Keratinocyte (primary cell): ENCODE measurements at regions not wholly inside any gene's neighbourhood (a gene's known extent, or its start where the extent isn't known, plus 50 kb on each side); places are given as distances from the start of the nearest gene placed in this dataset.

ENCODE experiments used
- DNase-seq: peaks from one replicate; pipeline ENCODE4 v3.0.0-alpha.2; 2011; ENCODE audit warnings: low read depth, missing footprints, low spot score
- FAIRE-seq: peaks from 2 replicates; lab custom pipeline; 2011; peaks lifted over from hg19 to GRCh38; lab: Jason Lieb, UNC
- H2AFZ ChIP-seq: 2 replicates; pipeline ENCODE4 v1.6.0; 2012; ENCODE audit warnings: low read length, control low read depth, inconsistent platforms; ENCODE audit not compliant: control insufficient read depth
- H3K27ac ChIP-seq: 2 replicates; pipeline ENCODE4 v1.5.1; 2011; ENCODE audit warnings: low read length; ENCODE audit not compliant: control insufficient read depth, insufficient read depth
- H3K27me3 ChIP-seq: 3 replicates; pipeline ENCODE4 v1.6.0; 2011; ENCODE audit warnings: low read length; ENCODE audit not compliant: control insufficient read depth, insufficient read depth; ENCODE audit errors: extremely low read depth
- H3K36me3 ChIP-seq, 2 experiments: 2 replicates in 1 of 2; 3 replicates in 1 of 2; pipeline ENCODE4 v1.5.1; 2011; ENCODE audit warnings: low read length in 2 of 2, mild to moderate bottlenecking in 1 of 2; ENCODE audit not compliant: control insufficient read depth in 2 of 2, insufficient read depth in 2 of 2; ENCODE audit errors: extremely low read depth in 1 of 2
- H3K4me1 ChIP-seq: 3 replicates; pipeline ENCODE4 v1.5.1; 2011; ENCODE audit warnings: low read length; ENCODE audit not compliant: control insufficient read depth, insufficient read depth; ENCODE audit errors: extremely low read depth
- H3K4me2 ChIP-seq: 3 replicates; pipeline ENCODE4 v1.6.0; 2011; ENCODE audit warnings: low read depth, low read length; ENCODE audit not compliant: control insufficient read depth, insufficient read depth; ENCODE audit errors: extremely low read depth
- H3K4me3 ChIP-seq, 3 experiments: fragments of 200-600 bp in 1 of 3; sonication (generic) in 1 of 3; 2 replicates in 2 of 3; 3 replicates in 1 of 3; pipeline ENCODE4 v1.5.1; 2011 to 2016; ENCODE audit warnings: low read length in 3 of 3, mild to moderate bottlenecking in 3 of 3, control low read depth in 2 of 3, inconsistent platforms in 1 of 3, low read depth in 1 of 3, mixed read lengths in 1 of 3, mixed run types in 1 of 3, moderate library complexity in 1 of 3; ENCODE audit not compliant: control insufficient read depth in 2 of 3, insufficient read depth in 2 of 3; ENCODE audit errors: extremely low read depth in 1 of 3
- H3K79me2 ChIP-seq: 2 replicates; pipeline ENCODE4 v1.6.0; 2012; ENCODE audit warnings: low read length; ENCODE audit not compliant: control insufficient read depth, insufficient read depth
- H3K9ac ChIP-seq: 3 replicates; pipeline ENCODE4 v1.6.0; 2011; ENCODE audit warnings: low read length; ENCODE audit not compliant: control insufficient read depth, insufficient read depth; ENCODE audit errors: extremely low read depth
- H3K9me1 ChIP-seq: 3 replicates; pipeline ENCODE4 v1.6.0; 2011; ENCODE audit warnings: low read length; ENCODE audit not compliant: control insufficient read depth, insufficient read depth; ENCODE audit errors: extremely low read depth
- H3K9me3 ChIP-seq: 2 replicates; pipeline ENCODE4 v1.5.1; 2012; ENCODE audit warnings: low read depth, low read length; ENCODE audit not compliant: control insufficient read depth
- H4K20me1 ChIP-seq: 3 replicates; pipeline ENCODE4 v1.6.0; 2011; ENCODE audit warnings: low read length; ENCODE audit not compliant: control insufficient read depth, insufficient read depth; ENCODE audit errors: extremely low read depth
- EZH2 ChIP-seq: IDR thresholded peaks from one replicate; pipeline ENCODE4 v1.6.1; 2012; ENCODE audit warnings: inconsistent platforms, mild to moderate bottlenecking, low read length, moderate library complexity
- dilution Hi-C: fragments of 300-500 bp; cut with MboI; formaldehyde crosslinking; loops from one replicate; pipeline ENCODE4 v1.7.0; 2020; ENCODE audit warnings: low sequenced_read_pairs; ENCODE audit not compliant: extremely low pct_ligation_motif_present
- TF ChIP-seq, protein P1 (sequence below), 3 experiments: IDR thresholded peaks in 1 of 3; conservative IDR thresholded peaks in 1 of 3; optimal IDR thresholded peaks in 1 of 3; 2 replicates in 2 of 3; 3 replicates in 1 of 3; pipeline versions ENCODE3 to v1.5.1; 2011; ENCODE audit warnings: low read length in 3 of 3, mild to moderate bottlenecking in 3 of 3, moderate library complexity in 2 of 3, control low read depth in 1 of 3, inconsistent platforms in 1 of 3; ENCODE audit not compliant: insufficient read depth in 2 of 3; ENCODE audit errors: extremely low read depth in 1 of 3

GRCh38 chr11:115903179-115903578 lies 399.0 kb upstream of the CADM1 start:
- TF ChIP-seq EZH2: no peak
- TF ChIP-seq, protein P1, sequence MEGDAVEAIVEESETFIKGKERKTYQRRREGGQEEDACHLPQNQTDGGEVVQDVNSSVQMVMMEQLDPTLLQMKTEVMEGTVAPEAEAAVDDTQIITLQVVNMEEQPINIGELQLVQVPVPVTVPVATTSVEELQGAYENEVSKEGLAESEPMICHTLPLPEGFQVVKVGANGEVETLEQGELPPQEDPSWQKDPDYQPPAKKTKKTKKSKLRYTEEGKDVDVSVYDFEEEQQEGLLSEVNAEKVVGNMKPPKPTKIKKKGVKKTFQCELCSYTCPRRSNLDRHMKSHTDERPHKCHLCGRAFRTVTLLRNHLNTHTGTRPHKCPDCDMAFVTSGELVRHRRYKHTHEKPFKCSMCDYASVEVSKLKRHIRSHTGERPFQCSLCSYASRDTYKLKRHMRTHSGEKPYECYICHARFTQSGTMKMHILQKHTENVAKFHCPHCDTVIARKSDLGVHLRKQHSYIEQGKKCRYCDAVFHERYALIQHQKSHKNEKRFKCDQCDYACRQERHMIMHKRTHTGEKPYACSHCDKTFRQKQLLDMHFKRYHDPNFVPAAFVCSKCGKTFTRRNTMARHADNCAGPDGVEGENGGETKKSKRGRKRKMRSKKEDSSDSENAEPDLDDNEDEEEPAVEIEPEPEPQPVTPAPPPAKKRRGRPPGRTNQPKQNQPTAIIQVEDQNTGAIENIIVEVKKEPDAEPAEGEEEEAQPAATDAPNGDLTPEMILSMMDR (optimal IDR thresholded peaks at IDR 0.05 in 1 of 3, IDR thresholded peaks at IDR 0.05 in 1 of 3, conservative IDR thresholded peaks at IDR 0.05 in 1 of 3; ENCODE audit: extremely low read depth in 1 of 3, insufficient read depth in 2 of 3, low read length in 3 of 3): no peak
- Histone ChIP-seq H3K36me3 (no peaks in the 10 kb centered on the region), H3K4me1 (no peaks in the 10 kb centered on the region), H3K4me2 (no peak overlapping the region), H3K79me2 (no peaks in the 10 kb centered on the region), H3K27ac (no peak overlapping the region), H3K9me3 (no peaks in the 10 kb centered on the region), H2AFZ (no peak overlapping the region), H3K9me1 (no peaks in the 10 kb centered on the region), H3K4me3 (no peak overlapping the region), H3K27me3 (peaks cover 4% of the 10 kb centered on the region), H3K9ac (no peak overlapping the region), H4K20me1 (no peaks in the 10 kb centered on the region)
- FAIRE-seq (no peak), DNase-seq (no peak)
- dilution Hi-C loops: no loop called here

- Histone ChIP-seq H3K27ac (no peak overlapping the region), H3K4me3 (no peak overlapping the region), H3K27me3 (no peaks in the 10 kb centered on the region), H3K9me1 (no peaks in the 10 kb centered on the region), H3K4me2 (no peak overlapping the region), H3K9ac (no peak overlapping the region), H3K36me3 (no peaks in the 10 kb centered on the region), H3K4me1 (no peaks in the 10 kb centered on the region), H3K9me3 (no peaks in the 10 kb centered on the region), H3K79me2 (no peaks in the 10 kb centered on the region), H2AFZ (no peak overlapping the region), H4K20me1 (no peaks in the 10 kb centered on the region)
- TF ChIP-seq, protein P1 (optimal IDR thresholded peaks at IDR 0.05 in 1 of 3, IDR thresholded peaks at IDR 0.05 in 1 of 3, conservative IDR thresholded peaks at IDR 0.05 in 1 of 3; ENCODE audit: extremely low read depth in 1 of 3, insufficient read depth in 2 of 3, low read length in 3 of 3): no peak
- TF ChIP-seq EZH2: no peak
- DNase-seq (no peak), FAIRE-seq (no peak)
- dilution Hi-C loops: no loop called here
These were observed 396.9 kb upstream of the CADM1 start for GRCh38 chr11:115901069-115901468.
